Stimulated activated CD4-positive, alpha-beta T cell treated with anti-CD3 and anti-CD28 coated beads, Interleukin-12 subunit alpha, Interleukin-12 subunit beta, amount 100 ng/mL, for 4 hours (primary cell): ENCODE measurements at regions not wholly inside any gene's neighbourhood (a gene's known extent, or its start where the extent isn't known, plus 50 kb on each side); places are given as distances from the start of the nearest gene placed in this dataset.
"Not testable (repeated sequence)": the region's sequence is repeated elsewhere in the genome, so short reads cannot be mapped to it uniquely, and the experiment has no call there.

ENCODE experiments used
- DNase-seq: peaks from one replicate; pipeline ENCODE4 v3.0.0-alpha.2; 2020

DNA sequence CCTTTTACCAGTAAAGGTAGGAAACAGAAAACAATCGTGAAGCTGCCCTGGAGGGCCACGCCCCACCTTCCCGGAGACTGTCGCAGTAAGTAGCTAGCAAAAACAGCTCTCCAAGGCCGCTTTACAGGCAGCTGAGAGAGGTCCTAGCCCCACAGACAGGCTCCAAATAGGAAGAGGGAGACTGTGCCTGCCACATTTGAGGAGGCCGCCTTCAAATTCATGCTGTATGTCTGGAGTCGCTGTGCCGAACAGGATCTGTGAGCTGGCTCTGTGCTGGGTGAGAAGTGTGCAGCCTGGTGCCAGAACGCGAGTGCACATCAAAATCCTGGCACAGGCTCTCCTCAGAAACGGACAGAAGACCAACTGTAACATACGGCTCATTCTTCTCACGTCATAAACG is 582.2 kb downstream of the CETN3 start:
- DNase-seq, result no peak

DNA sequence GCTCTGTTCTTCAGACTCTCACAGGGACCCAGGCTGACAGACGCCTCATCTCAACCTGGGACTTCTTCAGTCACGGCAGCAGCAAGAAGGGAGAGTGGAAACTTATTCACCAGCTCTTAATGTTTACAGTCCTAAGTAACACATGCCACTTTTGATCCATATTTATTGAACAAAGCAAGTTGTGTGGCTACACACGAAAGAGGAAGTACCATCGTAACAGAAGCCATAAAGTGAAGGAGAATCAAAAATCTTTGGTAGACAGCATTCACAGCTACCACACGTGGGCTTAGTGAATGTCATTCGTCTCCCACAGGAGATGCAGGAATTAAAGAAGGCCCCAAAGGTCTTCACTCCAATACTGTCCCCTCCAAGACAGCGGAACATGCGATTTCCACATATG is 582.6 kb downstream of the CETN3 start:
- no peak for DNase-seq

DNA sequence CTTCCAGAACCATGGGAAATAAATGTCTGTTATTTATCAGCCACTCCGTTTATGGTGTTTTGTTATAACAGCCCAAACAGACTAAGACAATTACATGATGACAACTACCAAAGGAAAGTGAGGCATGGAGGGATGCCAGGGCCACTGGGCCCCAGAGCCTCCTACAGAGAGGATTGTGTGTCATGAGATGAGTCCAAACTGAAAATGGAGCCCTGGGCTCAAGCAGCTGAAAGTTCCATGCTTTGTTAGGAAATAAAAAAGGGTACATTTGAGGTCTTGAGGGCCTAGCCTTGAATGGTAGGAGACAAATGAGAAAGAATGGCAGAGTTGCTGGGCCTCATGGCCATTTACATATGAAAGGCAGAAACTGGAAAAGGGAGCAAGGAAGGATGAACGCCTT is 586.5 kb downstream of the CETN3 start:
- DNase-seq, result no peak

DNA sequence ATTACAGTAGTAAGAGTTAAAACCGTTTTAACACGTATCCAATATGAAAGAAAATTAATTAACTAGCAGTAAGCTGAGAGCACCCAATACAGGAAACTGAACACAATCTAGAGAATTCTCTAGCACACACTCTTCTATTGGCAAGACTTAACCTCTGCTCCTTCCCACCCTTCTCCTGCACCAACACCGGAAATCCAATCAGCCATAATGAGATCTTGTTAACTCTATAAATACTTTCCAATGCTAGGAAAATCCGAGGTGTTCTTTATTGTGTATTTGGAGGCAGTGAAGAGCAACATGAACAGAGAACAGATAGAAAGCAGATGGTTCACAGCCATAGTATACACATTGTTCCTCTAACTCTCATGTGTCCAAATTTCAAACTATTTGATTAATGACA is 591.7 kb downstream of the CETN3 start:
- DNase-seq, result no peak

DNA sequence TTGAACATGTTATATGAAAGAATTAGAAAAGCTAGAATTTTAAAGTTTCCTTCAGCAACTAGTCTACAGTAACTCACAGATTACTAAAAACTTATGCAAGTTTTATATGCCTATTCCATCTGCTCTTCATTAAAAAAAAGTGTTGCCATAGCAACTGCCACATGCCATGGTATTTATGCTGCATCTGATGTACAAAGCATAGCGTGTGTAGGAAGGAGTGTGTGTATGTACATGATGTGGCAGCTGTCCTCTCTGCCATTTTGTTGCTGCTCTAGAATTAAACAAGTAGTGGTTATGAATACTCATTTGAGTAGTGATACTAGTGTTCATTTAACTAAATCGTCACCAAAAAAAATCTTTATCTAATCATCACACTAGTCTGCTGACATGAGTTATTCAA is 593.5 kb downstream of the CETN3 start:
- DNase-seq, result no peak

DNA sequence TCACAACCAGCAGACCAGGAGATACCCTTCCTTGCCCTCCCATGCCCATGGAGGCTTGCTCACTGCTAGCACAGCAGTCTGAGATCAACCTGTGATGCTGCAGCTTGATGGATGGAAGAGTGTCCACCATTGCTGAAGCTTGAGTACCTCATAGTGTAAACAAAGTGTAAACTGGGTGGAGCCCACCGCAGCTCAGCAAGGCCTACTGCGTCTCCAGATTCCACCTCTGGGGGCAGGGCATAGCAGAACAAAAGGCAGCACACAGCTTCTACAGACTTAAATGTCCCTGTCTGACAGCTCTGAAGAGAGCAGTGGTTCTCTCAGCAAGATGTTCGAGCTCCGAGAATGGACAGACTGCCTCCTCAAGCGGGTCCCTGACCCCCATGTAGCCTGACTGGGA is 608.8 kb downstream of the CETN3 start:
- not testable (repeated sequence) for DNase-seq

DNA sequence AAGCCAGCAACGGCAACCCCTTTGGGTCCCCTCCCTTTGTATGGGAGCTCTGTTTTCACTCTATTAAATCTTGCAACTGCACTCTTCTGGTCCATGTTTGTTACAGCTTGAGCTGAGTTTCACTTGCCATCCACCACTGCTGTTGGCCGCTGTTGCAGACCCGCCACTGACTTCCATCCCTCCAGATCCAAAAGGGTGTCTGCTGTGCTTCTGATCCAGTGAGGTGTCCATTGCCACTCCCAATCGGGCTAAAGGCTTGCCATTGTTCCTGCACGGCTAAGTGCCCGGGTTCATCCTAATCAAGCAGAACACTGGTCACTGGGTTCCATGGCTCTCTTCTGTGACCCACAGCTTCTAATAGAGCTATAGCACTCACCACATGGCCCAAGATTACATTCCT is 615.1 kb downstream of the CETN3 start:
- not testable (repeated sequence) for DNase-seq

DNA sequence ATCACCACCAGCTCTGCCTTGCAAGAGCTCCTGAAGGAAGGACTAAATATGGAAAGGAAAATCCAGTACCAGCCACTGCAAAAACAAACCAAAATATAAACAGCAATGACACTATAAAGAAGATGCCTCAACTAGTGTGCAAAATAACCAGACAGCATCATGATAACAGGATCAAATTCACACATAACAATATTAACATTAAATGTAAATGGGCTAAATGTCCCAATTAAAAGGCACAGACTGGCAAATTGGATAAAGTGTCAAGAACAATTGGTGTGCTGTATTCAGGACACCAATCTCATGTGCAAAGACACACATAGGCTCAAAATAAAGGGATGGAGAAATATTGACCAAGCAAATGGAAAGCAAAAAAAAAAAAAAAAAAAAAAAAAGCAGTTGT is 629.8 kb downstream of the CETN3 start:
- DNase-seq, result not testable (repeated sequence)

DNA sequence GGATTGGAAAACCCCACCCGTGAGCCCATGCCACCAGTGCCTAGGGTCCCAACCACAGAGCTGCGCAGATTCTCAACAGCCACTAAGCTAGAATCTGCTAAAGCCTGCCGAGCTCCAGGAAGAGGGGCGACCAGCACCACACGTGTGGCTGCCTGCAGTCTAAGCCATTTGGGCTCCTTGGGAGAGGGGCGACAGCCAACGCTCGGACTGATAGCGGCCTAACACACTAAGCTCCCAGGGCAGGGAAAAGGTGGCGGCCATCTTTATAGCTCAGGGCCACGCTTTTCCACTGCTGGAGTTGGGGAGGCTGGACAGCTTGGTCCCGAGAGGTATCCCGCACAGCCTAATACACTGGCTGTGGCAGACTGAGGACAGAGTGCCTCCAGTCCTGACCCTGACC is 631.8 kb downstream of the CETN3 start:
- no peak for DNase-seq

DNA sequence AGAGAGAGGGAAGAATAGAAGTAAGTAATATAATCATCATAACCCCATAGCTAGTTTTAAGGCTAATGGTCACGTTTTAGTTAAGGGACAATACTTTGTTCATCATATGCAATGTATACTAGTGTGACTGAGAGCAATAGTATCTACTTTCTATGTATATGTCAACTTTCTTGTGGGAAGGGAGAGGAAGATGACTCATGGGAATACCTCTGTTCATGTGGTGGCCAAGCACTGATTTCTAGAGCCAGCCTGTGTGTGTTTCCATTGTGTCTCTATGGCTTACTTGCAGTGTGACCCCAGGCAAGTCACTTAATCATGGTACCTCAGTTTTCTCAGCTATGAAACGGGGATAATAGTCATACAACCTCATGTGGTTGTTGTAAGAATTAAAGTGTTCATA is 639.6 kb downstream of the CETN3 start:
- no peak for DNase-seq

DNA sequence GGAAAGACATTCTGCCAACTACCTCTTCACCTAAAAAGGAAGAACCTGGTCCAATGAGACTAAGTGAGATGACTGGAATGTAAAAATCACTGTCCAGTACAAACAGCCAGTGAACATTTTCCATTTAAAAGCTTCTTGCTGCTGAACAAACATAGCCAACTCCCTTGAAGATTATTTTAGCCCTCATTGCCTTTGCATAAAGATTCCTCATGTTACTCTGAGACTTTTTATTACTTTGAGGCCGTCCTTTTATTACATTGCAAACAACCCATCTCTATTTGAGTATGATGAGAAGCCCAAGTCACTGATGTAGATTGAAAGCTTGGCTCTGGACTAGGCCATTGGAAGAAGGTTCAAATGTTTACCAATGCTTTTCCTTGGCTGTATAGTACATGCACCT is 649.8 kb downstream of the CETN3 start:
- no peak for DNase-seq

DNA sequence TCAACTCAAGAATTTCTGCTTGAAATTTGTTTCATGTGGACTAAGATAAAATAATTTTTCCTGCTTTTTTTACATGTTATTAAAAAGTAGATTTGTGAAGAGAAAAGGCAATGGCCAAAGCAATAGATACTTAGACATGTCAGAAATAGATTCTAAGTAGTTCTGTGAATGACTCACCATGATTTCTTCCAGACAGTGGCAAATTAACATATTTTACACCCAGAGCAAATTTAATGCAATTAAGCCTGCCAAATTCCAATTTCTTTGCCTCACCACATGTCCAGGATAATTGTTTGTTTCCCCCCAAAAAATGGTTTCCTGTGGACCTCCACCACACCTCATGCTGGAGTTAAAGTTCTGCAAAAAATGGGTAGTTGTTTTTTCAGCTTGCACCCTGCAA is 651.4 kb downstream of the CETN3 start:
- no peak for DNase-seq

DNA sequence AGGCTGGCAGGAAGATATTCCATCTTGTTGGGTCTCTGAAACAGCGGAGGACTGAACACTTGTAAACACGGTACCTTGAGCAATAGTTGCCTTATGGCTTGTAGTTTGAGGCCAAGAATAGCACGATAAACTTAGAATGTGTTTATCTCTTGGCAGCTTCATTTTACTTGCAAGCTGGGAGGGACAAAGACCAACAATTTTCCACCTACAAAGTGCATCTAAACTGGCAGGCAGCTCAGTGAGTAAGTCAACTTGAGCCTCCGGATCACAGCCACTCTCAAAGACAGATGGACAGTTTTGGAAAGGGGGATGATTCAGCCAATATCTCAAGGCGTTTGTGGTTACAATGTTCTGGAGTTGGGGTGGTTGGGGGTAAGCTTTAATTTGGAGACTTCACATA is 652.6 kb downstream of the CETN3 start:
- DNase-seq, result no peak

DNA sequence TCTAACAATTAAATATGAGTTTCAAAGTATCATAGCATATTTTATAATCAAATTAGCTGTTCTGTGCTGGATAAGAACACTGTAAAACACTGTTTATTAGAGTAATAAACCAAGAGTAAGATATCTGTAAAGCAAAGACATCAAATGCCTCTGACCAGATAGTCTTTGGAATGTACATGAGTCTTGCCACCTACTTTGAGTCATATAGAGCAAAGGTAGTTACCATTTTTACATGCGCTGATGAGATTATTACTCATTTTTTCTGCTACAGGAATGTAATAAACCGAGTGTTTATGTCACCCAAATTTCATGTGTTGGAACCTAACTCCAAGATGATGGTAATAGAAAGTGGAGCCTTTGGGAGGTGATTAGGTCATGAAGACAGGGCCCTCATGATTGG is 654.5 kb downstream of the CETN3 start:
- DNase-seq, result no peak

DNA sequence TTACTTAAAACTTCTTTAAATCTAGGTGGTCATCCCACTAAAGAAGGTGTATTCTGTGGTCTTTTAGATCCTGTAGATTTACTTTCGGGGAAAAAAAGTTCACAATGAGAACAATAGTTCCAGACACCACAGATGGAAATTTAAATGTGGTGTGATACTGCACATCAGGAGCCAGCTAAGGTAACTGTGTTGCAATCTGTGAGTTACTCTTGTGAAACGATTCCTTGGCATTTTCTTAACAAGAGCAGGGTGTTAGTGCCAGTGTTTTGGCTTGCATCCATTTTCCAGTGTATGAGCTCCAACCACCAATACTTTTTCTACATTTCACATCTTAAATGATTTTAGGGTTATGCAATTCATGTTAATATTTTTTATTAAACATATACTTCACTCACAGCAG is 674.5 kb downstream of the CETN3 start:
- DNase-seq, result no peak

DNA sequence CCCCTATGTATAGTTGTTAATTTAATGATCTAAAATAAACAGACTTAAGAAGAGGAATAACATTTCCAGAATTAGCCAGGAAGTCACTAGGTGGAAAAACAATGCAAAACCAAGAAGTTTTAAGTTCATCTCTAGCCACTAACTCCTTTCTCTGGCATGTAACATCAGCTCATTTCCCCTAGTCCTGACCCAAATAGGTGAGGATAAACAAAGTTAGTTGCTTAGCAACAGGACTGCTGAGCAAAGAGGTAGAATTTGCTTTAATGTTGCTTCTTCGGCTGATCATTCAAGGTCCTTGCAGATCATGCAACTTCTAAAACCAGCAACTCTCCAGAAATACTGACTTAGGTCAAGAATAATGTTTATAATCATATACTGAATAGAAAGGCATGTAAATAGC is 675.8 kb downstream of the CETN3 start:
- DNase-seq, result no peak

DNA sequence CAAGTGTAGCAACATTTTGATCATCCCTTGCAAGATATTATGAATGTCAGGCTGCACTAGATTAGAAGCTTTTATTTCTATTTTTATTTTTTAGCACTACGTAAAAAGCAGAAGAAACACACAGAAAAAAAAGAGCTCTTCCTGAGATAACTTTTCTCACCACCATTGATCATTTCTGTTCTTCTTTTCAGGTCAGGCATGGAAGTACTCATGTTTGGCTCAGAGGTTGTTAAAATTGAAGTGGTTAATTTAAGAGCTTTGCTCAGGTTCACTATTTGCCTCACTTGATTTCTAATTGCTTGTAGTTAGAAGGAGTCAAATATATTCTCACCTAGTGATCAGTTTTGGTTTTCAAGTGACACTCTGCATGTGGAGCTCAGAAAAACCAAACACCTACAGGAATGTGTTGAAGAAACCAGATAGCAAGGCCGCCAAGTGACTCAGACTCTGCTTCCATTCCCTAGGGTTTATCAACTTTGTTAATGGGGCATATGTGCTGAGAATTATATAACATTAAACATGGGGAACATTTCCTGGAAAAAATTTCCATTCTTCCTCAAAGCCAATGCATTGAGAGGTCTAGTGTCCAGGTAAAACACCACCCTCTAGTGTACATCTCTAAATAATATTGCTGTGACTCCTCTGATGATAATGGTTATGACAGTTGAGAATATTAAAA is 679.8 kb downstream of the CETN3 start:
- DNase-seq, result no peak

DNA sequence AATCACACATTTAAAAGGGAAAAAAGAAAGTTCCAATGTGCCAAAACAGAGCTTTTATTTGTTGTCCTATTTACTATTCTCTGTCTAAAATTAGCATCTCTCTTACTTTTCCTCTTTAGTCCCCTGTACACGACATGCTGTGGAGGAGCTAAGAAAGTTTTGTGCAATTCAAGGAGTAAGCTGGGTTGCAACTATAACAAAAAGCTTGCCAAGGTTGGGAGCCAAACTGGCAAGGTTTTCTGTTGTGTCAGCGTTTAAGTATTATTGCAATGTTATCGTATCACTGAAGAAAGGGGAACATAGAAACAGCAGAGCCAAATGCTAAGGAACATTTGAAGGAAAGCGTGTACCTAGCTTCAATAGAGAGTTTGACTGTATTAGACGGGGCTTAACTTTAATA is 680.8 kb downstream of the CETN3 start:
- no peak for DNase-seq

DNA sequence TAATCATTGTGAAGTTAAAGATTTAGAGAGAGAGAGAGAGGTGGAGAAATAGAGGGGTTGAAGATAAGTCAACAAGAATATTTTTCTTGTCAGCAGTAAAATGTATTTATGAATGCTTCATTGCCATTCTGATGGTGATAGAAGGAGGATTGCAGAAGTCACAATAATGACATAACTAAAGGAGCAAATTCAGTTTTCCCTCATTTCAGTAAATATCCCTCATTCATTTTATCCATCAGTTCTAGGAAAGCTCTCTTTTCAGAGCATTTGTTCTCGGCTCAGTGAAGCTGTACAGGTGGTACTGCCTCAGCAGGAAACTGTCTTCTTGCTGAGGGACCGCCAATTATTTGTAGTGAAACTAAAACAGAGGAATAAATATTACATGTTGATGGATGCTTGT is 681.4 kb downstream of the CETN3 start:
- no peak for DNase-seq

DNA sequence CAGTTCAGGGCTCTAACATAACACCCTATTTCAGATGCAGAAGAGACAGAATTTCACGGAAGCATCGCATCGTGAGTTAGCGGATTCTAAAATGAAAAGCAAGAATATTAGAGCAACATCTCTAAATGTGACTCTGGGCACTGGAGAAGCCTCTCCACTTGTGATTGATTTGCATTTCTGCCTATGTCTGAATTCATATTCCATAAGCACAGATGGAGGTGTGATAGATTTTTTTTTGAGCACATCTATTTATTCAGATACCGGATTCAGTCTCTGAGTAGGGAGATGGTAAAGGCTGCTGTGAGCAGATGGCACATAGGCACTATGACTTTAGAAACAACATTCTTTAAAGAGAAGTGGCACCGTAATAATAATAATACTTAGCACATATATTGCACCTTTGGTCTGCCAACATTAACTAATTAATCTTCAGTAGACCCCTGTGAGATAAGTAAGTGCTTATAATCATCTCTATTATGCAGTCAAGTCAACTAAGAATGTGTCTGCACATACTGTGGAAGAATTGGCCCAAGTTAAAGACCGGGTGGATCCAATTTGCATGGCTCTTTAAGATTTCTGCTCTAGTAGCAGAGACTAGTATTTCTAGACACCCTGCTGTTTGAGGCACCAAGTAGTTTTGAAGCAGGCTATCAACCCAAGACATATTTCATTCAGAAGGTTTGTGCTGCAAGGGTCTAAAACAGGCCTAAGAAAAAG is 685.0 kb downstream of the CETN3 start:
- no peak for DNase-seq

DNA sequence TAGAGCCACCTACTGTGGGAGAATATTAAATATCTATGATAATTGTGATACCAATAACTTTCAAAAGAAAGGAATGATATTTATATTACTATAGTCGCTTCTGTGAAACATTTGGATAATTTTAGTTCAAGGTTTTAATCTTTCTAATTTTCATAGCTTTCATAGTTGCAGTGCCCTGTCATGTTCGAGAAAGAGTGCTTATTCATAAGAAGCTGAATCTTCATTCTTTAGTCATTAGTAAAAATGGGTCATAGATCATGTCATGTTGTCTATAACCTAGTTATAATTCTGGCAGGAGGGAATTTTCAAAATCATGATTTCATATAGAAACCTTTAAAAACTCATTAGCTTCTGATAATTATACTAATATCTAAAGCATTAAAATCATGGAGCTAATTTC is 685.6 kb downstream of the CETN3 start:
- no peak for DNase-seq

DNA sequence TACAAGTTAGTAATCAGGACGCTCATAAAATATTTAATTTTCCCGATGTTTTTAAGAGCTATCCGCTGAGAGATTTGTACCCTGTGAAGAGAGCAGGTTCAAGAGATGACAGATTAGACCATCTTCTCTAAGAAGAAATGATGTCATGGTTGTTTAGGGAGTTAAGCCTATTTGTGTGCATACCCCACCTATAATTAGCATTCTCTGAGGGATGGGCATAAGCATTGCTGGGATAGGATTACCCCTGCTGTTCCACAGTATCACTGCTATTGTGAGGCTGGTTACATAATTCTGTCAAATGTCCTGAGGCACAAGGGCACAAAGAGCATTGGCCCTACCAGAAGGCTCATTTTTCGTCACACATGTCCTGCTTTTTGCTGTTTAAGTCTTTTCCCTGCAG is 687.0 kb downstream of the CETN3 start:
- no peak for DNase-seq

DNA sequence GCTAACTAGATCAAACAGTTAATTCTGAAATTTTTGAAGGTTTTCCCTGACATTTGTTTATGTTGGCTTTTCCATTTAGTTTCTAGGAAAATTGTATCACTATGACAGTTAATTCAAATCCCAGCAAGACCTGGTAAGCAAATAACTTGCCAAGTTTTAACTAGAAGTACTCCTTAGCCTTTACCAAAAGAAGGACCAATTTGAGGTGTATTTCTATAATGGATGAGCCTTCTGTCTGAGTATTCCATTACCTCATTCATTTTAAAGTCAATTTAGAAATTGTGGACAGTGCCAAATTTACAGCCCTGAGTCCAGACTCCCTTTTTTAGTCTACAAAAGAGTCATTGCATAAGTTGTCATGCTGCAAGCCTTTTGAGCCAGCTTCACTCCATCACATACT is 687.6 kb downstream of the CETN3 start:
- no peak for DNase-seq

DNA sequence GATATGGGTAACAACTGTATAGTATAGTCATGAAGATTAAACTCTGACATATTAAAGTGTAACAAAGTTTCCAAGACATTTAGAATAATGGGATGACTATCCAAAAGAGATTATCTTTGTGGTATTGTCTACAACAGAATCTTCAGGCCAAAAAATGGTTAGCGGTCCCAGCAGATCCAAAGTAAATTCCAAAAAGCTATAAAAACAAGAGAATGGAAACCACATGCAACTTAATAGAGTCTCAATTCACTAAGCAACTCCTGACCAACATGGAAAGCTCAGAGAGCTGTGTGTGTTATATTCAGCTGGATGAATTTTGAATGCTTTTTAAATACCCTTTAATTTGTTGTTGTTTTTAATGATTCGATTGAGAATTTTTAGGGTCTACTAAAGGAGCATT is 688.2 kb downstream of the CETN3 start:
- DNase-seq, result no peak

DNA sequence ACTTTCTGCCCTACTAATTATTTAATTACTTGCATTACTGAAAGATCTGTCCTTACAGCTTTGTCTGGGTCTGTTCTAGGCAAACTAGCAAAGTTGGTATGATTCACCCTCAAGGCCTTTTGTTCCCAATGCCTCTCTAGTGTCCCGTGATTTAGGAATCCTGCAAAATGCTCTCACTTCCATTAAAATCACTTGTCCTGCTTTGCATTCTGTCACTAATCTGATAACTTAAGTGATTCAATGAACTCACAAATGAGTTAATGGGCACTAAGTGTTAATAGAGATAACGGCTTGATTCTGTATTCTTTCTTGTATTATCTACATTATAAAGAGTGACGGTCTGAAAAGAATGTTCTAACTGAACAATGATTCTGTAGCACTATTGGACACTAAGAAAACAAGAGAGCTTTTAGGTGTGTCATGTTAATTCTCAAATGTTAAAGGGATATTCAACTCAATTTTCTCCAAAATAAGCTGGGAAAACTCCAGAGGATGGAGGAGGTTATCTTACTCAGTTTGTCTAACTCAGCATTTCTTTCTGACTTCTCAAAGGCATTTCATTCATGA is 697.3 kb downstream of the CETN3 start:
- no peak for DNase-seq
